HEK293 (cell line): ENCODE measurements at regions not wholly inside any gene's neighbourhood (a gene's known extent, or its start where the extent isn't known, plus 50 kb on each side); places are given as distances from the start of the nearest gene placed in this dataset.

Experiments
- CTCF ChIA-PET: fragments of 350-600 bp; formaldehyde crosslinking; extraction: SDS; loops from one replicate; lab custom pipeline; 2021; ENCODE audit warnings: antibody characterized with exemption; lab: Yijun Ruan, JAX
- POLR2A ChIA-PET: fragments of 300-600 bp; formaldehyde crosslinking; extraction: SDS; loops from one replicate; lab custom pipeline; 2020; ENCODE audit warnings: antibody characterized with exemption, inconsistent platforms; lab: Yijun Ruan, JAX
- H3K27ac ChIP-seq: fragments of 200-500 bp; sonication (Bioruptor generic); 2 replicates; pipeline ENCODE4 v1.5.1; 2014; ENCODE audit warnings: low read depth, low read length, control low read depth, inconsistent platforms; ENCODE audit errors: extremely low read depth
- H3K36me3 ChIP-seq, 2 experiments: fragments of 200-500 bp in 1 of 2; sonication (Bioruptor generic) in 1 of 2; 1 replicate in 1 of 2; 2 replicates in 1 of 2; pipeline ENCODE4 v1.5.1; 2014 to 2017; ENCODE audit warnings: inconsistent platforms in 2 of 2, low read length in 2 of 2; ENCODE audit not compliant: control insufficient read depth in 2 of 2, insufficient read depth in 1 of 2
- H3K4me1 ChIP-seq: fragments of 200-500 bp; sonication (Bioruptor generic); 2 replicates; pipeline ENCODE4 v1.5.1; 2014; ENCODE audit warnings: mild to moderate bottlenecking, low read length, inconsistent platforms; ENCODE audit not compliant: control insufficient read depth, insufficient read depth
- H3K4me3 ChIP-seq: 2 replicates; pipeline ENCODE4 v1.5.1; 2011; ENCODE audit warnings: low read depth, mild to moderate bottlenecking, control low read depth, low read length, moderate library complexity
- H3K9me3 ChIP-seq: fragments of 200-500 bp; sonication (Bioruptor generic); 2 replicates; pipeline ENCODE4 v1.5.1; 2014; ENCODE audit warnings: low read depth, low read length, inconsistent platforms; ENCODE audit not compliant: control insufficient read depth, insufficient read depth
- GLI4 ChIP-seq: fragments of 450-650 bp; formaldehyde crosslinking; IDR thresholded peaks from 2 replicates; pipeline ENCODE4 v1.5.1; 2016; ENCODE audit warnings: missing biosample characterization, missing genetic modification characterization
- HOXC10 ChIP-seq: sonication (generic); formaldehyde crosslinking; IDR thresholded peaks from 2 replicates; pipeline ENCODE4 v1.8.1; 2023; ENCODE audit warnings: mild to moderate bottlenecking, missing genetic modification reagents
- MYNN ChIP-seq: fragments of 450-650 bp; formaldehyde crosslinking; IDR thresholded peaks from 2 replicates; pipeline ENCODE4 v1.5.1; 2016; ENCODE audit warnings: missing biosample characterization, missing genetic modification characterization, borderline replicate concordance
- PRDM6 ChIP-seq: fragments of 450-650 bp; formaldehyde crosslinking; IDR thresholded peaks from 2 replicates; pipeline ENCODE4 v1.5.1; 2017; ENCODE audit warnings: missing biosample characterization, missing genetic modification characterization
- SCRT1 ChIP-seq: fragments of 450-650 bp; formaldehyde crosslinking; IDR thresholded peaks from 2 replicates; pipeline ENCODE4 v1.5.1; 2016; ENCODE audit warnings: missing biosample characterization, missing genetic modification characterization, borderline replicate concordance
- ZNF155 ChIP-seq: fragments of 450-650 bp; formaldehyde crosslinking; IDR thresholded peaks from 2 replicates; pipeline ENCODE4 v1.5.1; 2016; ENCODE audit warnings: missing biosample characterization, missing genetic modification characterization
- ZNF157 ChIP-seq: fragments of 450-650 bp; formaldehyde crosslinking; IDR thresholded peaks from 2 replicates; pipeline ENCODE4 v1.5.1; 2016; ENCODE audit warnings: missing biosample characterization, missing genetic modification characterization
- ZNF2 ChIP-seq: fragments of 450-650 bp; formaldehyde crosslinking; IDR thresholded peaks from 2 replicates; pipeline ENCODE4 v1.5.1; 2016; ENCODE audit warnings: missing biosample characterization, missing genetic modification characterization
- ZNF223 ChIP-seq: fragments of 450-650 bp; formaldehyde crosslinking; IDR thresholded peaks from 2 replicates; pipeline ENCODE4 v1.5.1; 2016; ENCODE audit warnings: missing biosample characterization, missing genetic modification characterization
- ZNF324 ChIP-seq: fragments of 450-650 bp; formaldehyde crosslinking; IDR thresholded peaks from 2 replicates; pipeline ENCODE4 v1.5.1; 2016; ENCODE audit warnings: missing biosample characterization, missing genetic modification characterization
- ZNF335 ChIP-seq: fragments of 450-650 bp; formaldehyde crosslinking; conservative IDR thresholded peaks from 2 replicates; pipeline ENCODE4 v1.5.1; 2016; ENCODE audit warnings: missing biosample characterization, missing genetic modification characterization
- ZNF366 ChIP-seq: fragments of 450-650 bp; formaldehyde crosslinking; conservative IDR thresholded peaks from 2 replicates; pipeline ENCODE4 v1.5.1; 2016; ENCODE audit warnings: missing biosample characterization, missing genetic modification characterization
- ZNF473 ChIP-seq: fragments of 450-650 bp; formaldehyde crosslinking; IDR thresholded peaks from 2 replicates; pipeline ENCODE4 v1.5.1; 2017; ENCODE audit warnings: missing biosample characterization, missing genetic modification characterization
- ZNF514 ChIP-seq: fragments of 450-650 bp; formaldehyde crosslinking; IDR thresholded peaks from 2 replicates; pipeline ENCODE4 v1.5.1; 2016; ENCODE audit warnings: missing biosample characterization, missing genetic modification characterization
- ZNF548 ChIP-seq: fragments of 450-650 bp; formaldehyde crosslinking; IDR thresholded peaks from 2 replicates; pipeline ENCODE4 v1.5.1; 2016; ENCODE audit warnings: missing biosample characterization, missing genetic modification characterization
- ZNF677 ChIP-seq: fragments of 450-650 bp; IDR thresholded peaks from 2 replicates; pipeline ENCODE4 v1.5.0; 2018; ENCODE audit warnings: missing biosample characterization, mild to moderate bottlenecking, missing genetic modification characterization, moderate library complexity
- ZNF776 ChIP-seq: fragments of 450-650 bp; formaldehyde crosslinking; IDR thresholded peaks from 2 replicates; pipeline ENCODE4 v1.5.0; 2017; ENCODE audit warnings: missing biosample characterization, missing genetic modification characterization, borderline replicate concordance
- ZNF777 ChIP-seq: fragments of 450-650 bp; formaldehyde crosslinking; IDR thresholded peaks from 2 replicates; pipeline ENCODE4 v1.5.1; 2017; ENCODE audit warnings: missing biosample characterization, missing genetic modification characterization, borderline replicate concordance
- ZNF785 ChIP-seq: fragments of 450-650 bp; formaldehyde crosslinking; IDR thresholded peaks from 2 replicates; pipeline ENCODE4 v1.5.1; 2016; ENCODE audit warnings: missing biosample characterization, missing genetic modification characterization
- ZNF792 ChIP-seq: fragments of 450-650 bp; formaldehyde crosslinking; IDR thresholded peaks from 2 replicates; pipeline ENCODE4 v1.5.1; 2016; ENCODE audit warnings: missing biosample characterization, missing genetic modification characterization
- TF ChIP-seq, protein P1 (sequence below): fragments of 450-650 bp; formaldehyde crosslinking; IDR thresholded peaks from 2 replicates; pipeline ENCODE4 v1.5.1; 2016; ENCODE audit warnings: missing biosample characterization, missing genetic modification characterization
- TF ChIP-seq, protein P2 (sequence below): fragments of 450-650 bp; formaldehyde crosslinking; IDR thresholded peaks from 2 replicates; pipeline ENCODE4; 2016; ENCODE audit warnings: missing biosample characterization, missing genetic modification characterization
- TF ChIP-seq, protein P3 (sequence below): fragments of 450-650 bp; formaldehyde crosslinking; IDR thresholded peaks from 2 replicates; pipeline ENCODE4 v1.5.1; 2017; ENCODE audit warnings: missing biosample characterization, missing genetic modification characterization

DNA sequence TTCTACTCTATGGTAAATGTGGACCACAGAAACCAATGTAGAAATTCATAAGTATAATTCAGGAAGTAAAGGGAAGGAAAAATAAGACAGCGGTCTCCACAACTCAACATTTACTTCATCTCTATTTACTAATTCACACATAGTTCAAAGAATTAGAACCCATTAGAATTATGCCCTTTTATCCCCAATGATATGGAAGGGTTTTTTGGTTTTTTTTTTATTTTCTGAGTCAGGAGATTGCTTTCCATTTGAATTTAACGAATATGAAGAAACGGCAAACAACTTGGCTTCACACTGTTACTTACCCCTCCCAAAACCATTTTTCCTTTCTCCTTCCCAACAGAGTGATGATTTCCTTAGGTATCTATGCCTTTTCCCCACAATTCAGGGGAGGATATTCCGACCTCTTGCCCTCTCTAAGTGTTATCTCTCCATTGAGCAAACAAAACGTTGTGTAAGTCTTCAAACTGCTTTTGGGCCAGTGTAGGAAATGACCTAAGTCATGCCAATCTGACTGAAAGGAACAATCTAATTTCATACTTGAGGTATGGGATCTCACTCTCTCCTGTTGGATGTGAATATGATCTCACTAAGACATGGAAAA is 72.0 kb downstream of the CETN3 start (continued):
- TF ChIP-seq ZNF157: no peak
- TF ChIP-seq HOXC10: no peak
- TF ChIP-seq ZNF324 (tag by site-specific recombination): no peak
- TF ChIP-seq GLI4: no peak
- no peak for TF ChIP-seq ZNF155 (tag by site-specific recombination)
- TF ChIP-seq ZNF548 (tag by site-specific recombination): no peak
- no peak for TF ChIP-seq MYNN (tag by site-specific recombination)
- no peak for TF ChIP-seq ZNF677 (tag by site-specific recombination)

GRCh38 chr5:90336752-90337151 is 72.8 kb downstream of the CETN3 start:
- no peaks in the 10 kb centered on the region for H3K4me1 ChIP-seq
- POLR2A ChIA-PET: no interaction called here
- H3K27ac ChIP-seq: no peak overlapping the region
- H3K4me3 ChIP-seq: no peak overlapping the region
- CTCF ChIA-PET: no interaction called here
- TF ChIP-seq, protein P1, sequence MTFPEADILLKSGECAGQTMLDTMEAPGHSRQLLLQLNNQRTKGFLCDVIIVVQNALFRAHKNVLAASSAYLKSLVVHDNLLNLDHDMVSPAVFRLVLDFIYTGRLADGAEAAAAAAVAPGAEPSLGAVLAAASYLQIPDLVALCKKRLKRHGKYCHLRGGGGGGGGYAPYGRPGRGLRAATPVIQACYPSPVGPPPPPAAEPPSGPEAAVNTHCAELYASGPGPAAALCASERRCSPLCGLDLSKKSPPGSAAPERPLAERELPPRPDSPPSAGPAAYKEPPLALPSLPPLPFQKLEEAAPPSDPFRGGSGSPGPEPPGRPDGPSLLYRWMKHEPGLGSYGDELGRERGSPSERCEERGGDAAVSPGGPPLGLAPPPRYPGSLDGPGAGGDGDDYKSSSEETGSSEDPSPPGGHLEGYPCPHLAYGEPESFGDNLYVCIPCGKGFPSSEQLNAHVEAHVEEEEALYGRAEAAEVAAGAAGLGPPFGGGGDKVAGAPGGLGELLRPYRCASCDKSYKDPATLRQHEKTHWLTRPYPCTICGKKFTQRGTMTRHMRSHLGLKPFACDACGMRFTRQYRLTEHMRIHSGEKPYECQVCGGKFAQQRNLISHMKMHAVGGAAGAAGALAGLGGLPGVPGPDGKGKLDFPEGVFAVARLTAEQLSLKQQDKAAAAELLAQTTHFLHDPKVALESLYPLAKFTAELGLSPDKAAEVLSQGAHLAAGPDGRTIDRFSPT (tag by site-specific recombination): no peak
- TF ChIP-seq ZNF223 (tag by site-specific recombination) (no peak), ZNF473 (tag by site-specific recombination) (no peak), ZNF335 (tag by site-specific recombination) (no peak), ZNF792 (tag by site-specific recombination) (no peak), ZNF776 (tag by site-specific recombination) (no peak), ZNF366 (tag by site-specific recombination) (no peak), ZNF514 (tag by site-specific recombination) (no peak), ZNF777 (tag by site-specific recombination) (no peak), ZNF785 (tag by site-specific recombination) (no peak), PRDM6 (tag by site-specific recombination) (no peak), ZNF2 (tag by site-specific recombination) (no peak), SCRT1 (tag by site-specific recombination) (no peak)
- TF ChIP-seq, protein P2, sequence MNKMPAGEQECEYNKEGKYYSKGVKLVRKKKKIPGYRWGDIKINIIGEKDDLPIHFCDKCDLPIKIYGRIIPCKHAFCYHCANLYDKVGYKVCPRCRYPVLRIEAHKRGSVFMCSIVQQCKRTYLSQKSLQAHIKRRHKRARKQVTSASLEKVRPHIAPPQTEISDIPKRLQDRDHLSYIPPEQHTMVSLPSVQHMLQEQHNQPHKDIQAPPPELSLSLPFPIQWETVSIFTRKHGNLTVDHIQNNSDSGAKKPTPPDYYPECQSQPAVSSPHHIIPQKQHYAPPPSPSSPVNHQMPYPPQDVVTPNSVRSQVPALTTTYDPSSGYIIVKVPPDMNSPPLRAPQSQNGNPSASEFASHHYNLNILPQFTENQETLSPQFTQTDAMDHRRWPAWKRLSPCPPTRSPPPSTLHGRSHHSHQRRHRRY (tag by site-specific recombination): no peak
- TF ChIP-seq, protein P3, sequence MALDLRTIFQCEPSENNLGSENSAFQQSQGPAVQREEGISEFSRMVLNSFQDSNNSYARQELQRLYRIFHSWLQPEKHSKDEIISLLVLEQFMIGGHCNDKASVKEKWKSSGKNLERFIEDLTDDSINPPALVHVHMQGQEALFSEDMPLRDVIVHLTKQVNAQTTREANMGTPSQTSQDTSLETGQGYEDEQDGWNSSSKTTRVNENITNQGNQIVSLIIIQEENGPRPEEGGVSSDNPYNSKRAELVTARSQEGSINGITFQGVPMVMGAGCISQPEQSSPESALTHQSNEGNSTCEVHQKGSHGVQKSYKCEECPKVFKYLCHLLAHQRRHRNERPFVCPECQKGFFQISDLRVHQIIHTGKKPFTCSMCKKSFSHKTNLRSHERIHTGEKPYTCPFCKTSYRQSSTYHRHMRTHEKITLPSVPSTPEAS (tag by site-specific recombination): no peak
- no peaks in the 10 kb centered on the region for H3K9me3 ChIP-seq
- H3K36me3 ChIP-seq: no peaks in the 10 kb centered on the region
